PC-9 (cell line): ENCODE measurements at regions not wholly inside any gene's neighbourhood (a gene's known extent, or its start where the extent isn't known, plus 50 kb on each side); places are given as distances from the start of the nearest gene placed in this dataset.

Experiments
- BruUV-seq: library from RNA; stranded (reverse); fragments of 400-500 nt; replicated peaks from 2 replicates; lab custom pipeline; 2021; lab: Mats Ljungman, UMichigan
- CTCF ChIA-PET: fragments of 300-600 bp; sonication (Branson Sonifier 250); formaldehyde crosslinking; loops from one replicate; lab custom pipeline; 2022; ENCODE audit warnings: antibody characterized with exemption; lab: Charles Lee
- POLR2A ChIA-PET: fragments of 300-600 bp; sonication (Branson Sonifier 250); formaldehyde crosslinking; loops from one replicate; lab custom pipeline; 2022; ENCODE audit warnings: antibody characterized with exemption; ENCODE audit not compliant: unreplicated experiment; lab: Charles Lee
- DNase-seq, 2 experiments: peaks; one replicate each; pipeline versions ENCODE4 v3.0.0 to v3.0.0-alpha.2; 2015 to 2022; ENCODE audit warnings: mixed read lengths in 1 of 2
- H2AFZ ChIP-seq: fragments of 200-600 bp; sonication (generic); 2 replicates; pipeline ENCODE4 v1.8.1; 2017; ENCODE audit warnings: antibody characterized with exemption
- H3F3A ChIP-seq: fragments of 200-600 bp; sonication (generic); 2 replicates; pipeline ENCODE4 v1.8.1; 2017; ENCODE audit warnings: antibody characterized with exemption, mild to moderate bottlenecking, low read depth; ENCODE audit not compliant: insufficient read depth
- H3K27ac ChIP-seq: fragments of 200-600 bp; sonication (generic); 2 replicates; pipeline ENCODE4 v1.6.1; 2016; ENCODE audit warnings: mixed run types
- H3K27me3 ChIP-seq: fragments of 200-600 bp; sonication (generic); 2 replicates; pipeline ENCODE4 v1.6.1; 2016; ENCODE audit warnings: low read depth, mixed run types; ENCODE audit not compliant: insufficient read depth
- H3K36me3 ChIP-seq: fragments of 200-600 bp; sonication (generic); 2 replicates; pipeline ENCODE4 v1.6.1; 2016; ENCODE audit warnings: low read depth, mixed run types
- H3K4me1 ChIP-seq: fragments of 200-600 bp; sonication (generic); replicated peaks from 2 replicates; pipeline ENCODE4 v1.6.1; 2016; ENCODE audit warnings: mixed run types; ENCODE audit not compliant: insufficient read depth
- H3K4me2 ChIP-seq: fragments of 200-600 bp; sonication (generic); 2 replicates; pipeline ENCODE4 v1.6.1; 2017; ENCODE audit warnings: mixed run types
- H3K4me3 ChIP-seq: fragments of 200-600 bp; sonication (generic); 2 replicates; pipeline ENCODE4 v1.6.1; 2016; ENCODE audit warnings: mixed run types
- H3K79me2 ChIP-seq: fragments of 200-600 bp; sonication (generic); 2 replicates; pipeline ENCODE4 v1.6.1; 2017; ENCODE audit warnings: low read depth, mixed run types
- H3K9me2 ChIP-seq: fragments of 200-600 bp; sonication (generic); 2 replicates; pipeline ENCODE4 v1.8.1; 2017; ENCODE audit warnings: mild to moderate bottlenecking; ENCODE audit not compliant: insufficient read depth
- H3K9me3 ChIP-seq: fragments of 200-600 bp; sonication (generic); 2 replicates; pipeline ENCODE4 v1.8.1; 2016; ENCODE audit warnings: low read depth; ENCODE audit not compliant: insufficient read depth
- H4K20me1 ChIP-seq: fragments of 200-600 bp; sonication (generic); 2 replicates; pipeline ENCODE4 v1.8.1; 2017; ENCODE audit not compliant: insufficient read depth
- CTCF ChIP-seq: fragments of 200-600 bp; sonication (generic); conservative IDR thresholded peaks from 2 replicates; pipeline ENCODE4 v1.6.1; 2017; ENCODE audit warnings: mixed run types, antibody characterized with exemption, mild to moderate bottlenecking, moderate library complexity
- EZH2 ChIP-seq: fragments of 200-600 bp; sonication (generic); IDR thresholded peaks from 2 replicates; pipeline ENCODE4 v1.8.0; 2017; ENCODE audit warnings: antibody characterized with exemption, low read depth
- intact Hi-C: fragments of 100-400 bp; cut with micrococcal nuclease; formaldehyde crosslinking; loops from one replicate; pipeline ENCODE4 v1.10.0; 2022; ENCODE audit not compliant: unreplicated experiment

GRCh38 chr5:167284222-167284890, 1007.1 kb upstream of the WWC1 start:
- H3K4me2 ChIP-seq: no peak overlapping the region
- H3K27ac ChIP-seq: no peak overlapping the region
- ChIA-PET CTCF (no interaction called here), POLR2A (no interaction called here)
- no peaks in the 10 kb centered on the region for H3F3A ChIP-seq
- TF ChIP-seq CTCF (no peak), EZH2 (no peak)
- no peaks in the 10 kb centered on the region for H3K9me3 ChIP-seq
- no peaks in the 10 kb centered on the region for H3K9me2 ChIP-seq
- DNase-seq: no peak
- H2AFZ ChIP-seq: no peak overlapping the region
- intact Hi-C loops: no loop called here
- BruUV-seq: no TSS peak
- H4K20me1 ChIP-seq: no peaks in the 10 kb centered on the region
- H3K27me3 ChIP-seq: no peaks in the 10 kb centered on the region
- H3K79me2 ChIP-seq: no peaks in the 10 kb centered on the region
- no peaks in the 10 kb centered on the region for H3K36me3 ChIP-seq
- no peaks in the 10 kb centered on the region for H3K4me1 ChIP-seq
- no peak overlapping the region for H3K4me3 ChIP-seq

- DNase-seq: no peak
- H3K27me3 ChIP-seq: no peaks in the 10 kb centered on the region
- no TSS peak for BruUV-seq
These were observed 1005.9 kb upstream of the WWC1 start for GRCh38 chr5:167285591-167285990.

GRCh38 chr5:167286891-167287290, 1004.6 kb upstream of the WWC1 start:
- no peaks in the 10 kb centered on the region for H3F3A ChIP-seq
- no peaks in the 10 kb centered on the region for H3K9me3 ChIP-seq
- H3K79me2 ChIP-seq: no peaks in the 10 kb centered on the region
- no peaks in the 10 kb centered on the region for H4K20me1 ChIP-seq
- H3K27ac ChIP-seq: no peak overlapping the region
- H3K4me3 ChIP-seq: no peak overlapping the region
- CTCF ChIA-PET: no interaction called here
- H3K27me3 ChIP-seq: no peaks in the 10 kb centered on the region
- no peak overlapping the region for H3K4me2 ChIP-seq
- H3K36me3 ChIP-seq: no peaks in the 10 kb centered on the region
- no peaks in the 10 kb centered on the region for H3K9me2 ChIP-seq
- BruUV-seq: no TSS peak
- no peak overlapping the region for H2AFZ ChIP-seq
- intact Hi-C loops: no loop called here
- TF ChIP-seq CTCF (no peak), EZH2 (no peak)
- no peaks in the 10 kb centered on the region for H3K4me1 ChIP-seq
- POLR2A ChIA-PET: no interaction called here
- DNase-seq: no peak

More at GRCh38 chr5:167285591-167285990, 1005.9 kb upstream of the WWC1 start:
- Histone ChIP-seq H3K9me3 (no peaks in the 10 kb centered on the region), H3K4me1 (no peaks in the 10 kb centered on the region), H3K4me2 (no peak overlapping the region), H3K4me3 (no peak overlapping the region), H2AFZ (no peak overlapping the region), H3F3A (no peaks in the 10 kb centered on the region), H3K79me2 (no peaks in the 10 kb centered on the region), H3K9me2 (no peaks in the 10 kb centered on the region), H3K27ac (no peak overlapping the region), H3K36me3 (no peaks in the 10 kb centered on the region), H4K20me1 (no peaks in the 10 kb centered on the region)
- intact Hi-C loops: no loop called here
- TF ChIP-seq EZH2 (no peak), CTCF (no peak)
- ChIA-PET CTCF (no interaction called here), POLR2A (no interaction called here)
